ENCODE measurements at regions not wholly inside any gene's neighbourhood (a gene's known extent, or its start where the extent isn't known, plus 50 kb on each side); places are given as distances from the start of the nearest gene placed in this dataset.
"Not testable (repeated sequence)": the region's sequence is repeated elsewhere in the genome, so short reads cannot be mapped to it uniquely, and the experiment has no call there.

- DNase-seq: no peak
These were observed 110.7 kb upstream of the C2CD4B start for GRCh38 chr15:62275831-62276230.

- DNase-seq: no peak
These were observed 112.8 kb upstream of the C2CD4B start for GRCh38 chr15:62277816-62278394.

- DNase-seq: no peak
These were observed 113.4 kb upstream of the C2CD4B start for GRCh38 chr15:62278534-62278933.

GRCh38 chr15:62279041-62279440 lies 114.0 kb upstream of the C2CD4B start:
- no peak for DNase-seq

- DNase-seq: no peak
These were observed 115.5 kb upstream of the C2CD4B start for GRCh38 chr15:62280625-62281024.

- DNase-seq: not testable (repeated sequence)
These were observed 116.7 kb upstream of the C2CD4B start for GRCh38 chr15:62281801-62282200.

GRCh38 chr15:62287066-62287857 lies 122.2 kb upstream of the C2CD4B start:
- no peak for DNase-seq

- DNase-seq: no peak
These were observed 123.4 kb upstream of the C2CD4B start for GRCh38 chr15:62288361-62289017.

- DNase-seq: no peak
These were observed 126.2 kb upstream of the C2CD4B start for GRCh38 chr15:62291262-62291661.

- DNase-seq: no peak
These were observed 131.8 kb upstream of the C2CD4B start for GRCh38 chr15:62296756-62297507.

- no peak for DNase-seq
These were observed 132.4 kb upstream of the C2CD4B start for GRCh38 chr15:62297522-62297921.

- no peak for DNase-seq
These were observed 132.8 kb upstream of the C2CD4B start for GRCh38 chr15:62297933-62298332.

- DNase-seq: no peak
These were observed 133.7 kb upstream of the C2CD4B start for GRCh38 chr15:62298811-62299210.

- DNase-seq: no peak
These were observed 134.5 kb upstream of the C2CD4B start for GRCh38 chr15:62299541-62299940.

GRCh38 chr15:62301993-62302675 lies 137.0 kb upstream of the C2CD4B start:
- no peak for DNase-seq

- DNase-seq: no peak
These were observed 141.9 kb upstream of the C2CD4B start for GRCh38 chr15:62306851-62307504.

- DNase-seq: no peak
These were observed 142.5 kb upstream of the C2CD4B start for GRCh38 chr15:62307551-62307950.

GRCh38 chr15:62316413-62317060 lies 151.5 kb upstream of the C2CD4B start:
- DNase-seq: no peak

- no peak for DNase-seq
These were observed 155.2 kb upstream of the C2CD4B start for GRCh38 chr15:62320259-62320658.

- no peak for DNase-seq
These were observed 158.3 kb upstream of the C2CD4B start for GRCh38 chr15:62323353-62323890.

- DNase-seq: no peak
These were observed 159.3 kb upstream of the C2CD4B start for GRCh38 chr15:62324382-62324781.
